MCF 10A (cell line): ENCODE measurements at regions not wholly inside any gene's neighbourhood (a gene's known extent, or its start where the extent isn't known, plus 50 kb on each side); places are given as distances from the start of the nearest gene placed in this dataset.
"Not testable (repeated sequence)": the region's sequence is repeated elsewhere in the genome, so short reads cannot be mapped to it uniquely, and the experiment has no call there.

ENCODE experiments used
- BruUV-seq: library from RNA; stranded (reverse); fragments of 400-500 nt; replicated peaks from 2 replicates; lab custom pipeline; 2021; lab: Mats Ljungman, UMichigan
- CTCF ChIA-PET: fragments of 300-600 bp; sonication (Branson Sonifier 250); formaldehyde crosslinking; extraction: SDS; loops from one replicate; lab custom pipeline; 2021; ENCODE audit warnings: antibody characterized with exemption, inconsistent platforms; lab: Yijun Ruan, JAX
- POLR2A ChIA-PET: fragments of 300-600, 350-650 bp; sonication (Branson Sonifier 250); formaldehyde crosslinking; extraction: SDS; loops from one replicate; lab custom pipeline; 2020; ENCODE audit warnings: antibody characterized with exemption, inconsistent platforms; lab: Yijun Ruan, JAX
- DNase-seq: peaks from one replicate; pipeline ENCODE4 v3.0.0-alpha.2; 2018; ENCODE audit not compliant: unreplicated experiment
- H3K27ac Mint-ChIP-seq: one replicate; pipeline ENCODE4 v1.8.0; 2022; ENCODE audit warnings: mild to moderate bottlenecking, low read depth, mixed read lengths; ENCODE audit not compliant: unreplicated experiment
- H3K27me3 Mint-ChIP-seq: one replicate; pipeline ENCODE4 v1.8.0; 2022; ENCODE audit warnings: mixed read lengths; ENCODE audit not compliant: insufficient read depth, unreplicated experiment
- H3K36me3 Mint-ChIP-seq: one replicate; pipeline ENCODE4 v1.8.0; 2022; ENCODE audit warnings: mild to moderate bottlenecking, moderate library complexity, mixed read lengths; ENCODE audit not compliant: insufficient read depth, unreplicated experiment
- H3K4me1 Mint-ChIP-seq: one replicate; pipeline ENCODE4 v1.8.0; 2022; ENCODE audit warnings: mixed read lengths; ENCODE audit not compliant: insufficient read depth, unreplicated experiment
- H3K4me3 Mint-ChIP-seq: one replicate; pipeline ENCODE4 v1.8.0; 2022; ENCODE audit warnings: mild to moderate bottlenecking, moderate library complexity, mixed read lengths; ENCODE audit not compliant: unreplicated experiment
- H3K9me3 Mint-ChIP-seq: one replicate; pipeline ENCODE4 v1.8.0; 2022; ENCODE audit warnings: mixed read lengths; ENCODE audit not compliant: unreplicated experiment
- intact Hi-C: fragments of 100-400 bp; cut with micrococcal nuclease; formaldehyde crosslinking; loops from 2 replicates; pipeline ENCODE4 v1.14.1; 2022
- TF ChIP-seq, protein P1 (sequence below): fragments of 200-600 bp; IDR thresholded peaks from one replicate; pipeline ENCODE4 v1.8.0; 2022; ENCODE audit warnings: antibody characterized with exemption, mild to moderate bottlenecking; ENCODE audit not compliant: unreplicated experiment

DNA sequence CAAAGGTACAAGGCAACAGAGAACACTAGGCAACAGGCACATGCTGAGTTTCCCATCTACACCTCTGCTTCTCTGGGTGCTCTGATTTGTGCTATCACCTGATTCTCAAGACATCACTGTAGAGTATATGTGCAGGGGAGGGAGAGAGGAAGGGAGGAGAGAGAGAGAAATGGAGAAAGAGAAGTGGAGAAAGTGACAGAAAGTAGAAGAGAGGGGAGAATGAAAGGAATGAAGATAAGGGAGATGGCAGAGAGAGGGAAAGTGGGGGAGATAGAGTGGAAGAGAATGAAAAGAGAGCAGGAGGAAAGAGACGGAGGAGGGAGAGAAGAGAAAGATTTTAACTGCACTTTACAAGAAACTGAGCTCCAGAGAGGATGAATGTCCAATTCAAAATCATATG, 340.7 kb upstream of the CDH5 start:
- H3K9me3 Mint-ChIP-seq, result peaks cover 31% of the 10 kb centered on the region
- H3K4me1 Mint-ChIP-seq, result no peaks in the 10 kb centered on the region
- TF ChIP-seq, protein P1, sequence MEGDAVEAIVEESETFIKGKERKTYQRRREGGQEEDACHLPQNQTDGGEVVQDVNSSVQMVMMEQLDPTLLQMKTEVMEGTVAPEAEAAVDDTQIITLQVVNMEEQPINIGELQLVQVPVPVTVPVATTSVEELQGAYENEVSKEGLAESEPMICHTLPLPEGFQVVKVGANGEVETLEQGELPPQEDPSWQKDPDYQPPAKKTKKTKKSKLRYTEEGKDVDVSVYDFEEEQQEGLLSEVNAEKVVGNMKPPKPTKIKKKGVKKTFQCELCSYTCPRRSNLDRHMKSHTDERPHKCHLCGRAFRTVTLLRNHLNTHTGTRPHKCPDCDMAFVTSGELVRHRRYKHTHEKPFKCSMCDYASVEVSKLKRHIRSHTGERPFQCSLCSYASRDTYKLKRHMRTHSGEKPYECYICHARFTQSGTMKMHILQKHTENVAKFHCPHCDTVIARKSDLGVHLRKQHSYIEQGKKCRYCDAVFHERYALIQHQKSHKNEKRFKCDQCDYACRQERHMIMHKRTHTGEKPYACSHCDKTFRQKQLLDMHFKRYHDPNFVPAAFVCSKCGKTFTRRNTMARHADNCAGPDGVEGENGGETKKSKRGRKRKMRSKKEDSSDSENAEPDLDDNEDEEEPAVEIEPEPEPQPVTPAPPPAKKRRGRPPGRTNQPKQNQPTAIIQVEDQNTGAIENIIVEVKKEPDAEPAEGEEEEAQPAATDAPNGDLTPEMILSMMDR, result no peak
- intact Hi-C loops, result no loop called here
- H3K36me3 Mint-ChIP-seq, result no peaks in the 10 kb centered on the region
- ChIA-PET POLR2A (no interaction called here), CTCF (interaction anchor here (0.6 to 0.8 kb wide), 3 partner anchors 9 to 408 kb away, joined by 3 read pairs; no protein-coding TSS in a partner anchor)
- no peaks in the 10 kb centered on the region for H3K27me3 Mint-ChIP-seq
- no peak overlapping the region for H3K4me3 Mint-ChIP-seq
- no peak overlapping the region for H3K27ac Mint-ChIP-seq
- no TSS peak for BruUV-seq
- DNase-seq, result no peak

DNA sequence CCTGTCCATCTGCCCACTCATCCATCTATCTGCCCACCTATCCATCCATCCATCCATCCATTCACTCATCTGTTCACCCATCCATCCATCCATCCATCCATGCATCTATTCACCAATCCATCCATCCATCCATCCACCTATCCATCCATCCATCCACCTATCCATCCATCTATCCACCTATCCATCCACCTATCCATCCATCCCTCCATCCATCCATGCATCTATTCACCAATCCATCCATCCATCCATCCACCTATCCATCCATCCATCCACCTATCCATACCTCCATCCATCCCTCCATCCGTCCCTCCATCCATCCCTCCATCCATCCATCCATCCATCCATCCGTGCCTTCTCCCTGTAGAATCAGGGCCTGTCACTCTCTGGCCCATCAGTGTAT, 341.9 kb upstream of the CDH5 start:
- H3K4me1 Mint-ChIP-seq, H3K36me3 Mint-ChIP-seq, H3K27ac Mint-ChIP-seq, BruUV-seq, H3K27me3 Mint-ChIP-seq, POLR2A ChIA-PET, H3K4me3 Mint-ChIP-seq, intact Hi-C loops, DNase-seq: not testable (repeated sequence)
- peaks cover 40% of the 10 kb centered on the region for H3K9me3 Mint-ChIP-seq
- CTCF ChIA-PET, result interaction anchor here (0.6 to 1.2 kb wide), 2 partner anchors 29 to 179 kb away, joined by 3 read pairs; no protein-coding TSS in a partner anchor

DNA sequence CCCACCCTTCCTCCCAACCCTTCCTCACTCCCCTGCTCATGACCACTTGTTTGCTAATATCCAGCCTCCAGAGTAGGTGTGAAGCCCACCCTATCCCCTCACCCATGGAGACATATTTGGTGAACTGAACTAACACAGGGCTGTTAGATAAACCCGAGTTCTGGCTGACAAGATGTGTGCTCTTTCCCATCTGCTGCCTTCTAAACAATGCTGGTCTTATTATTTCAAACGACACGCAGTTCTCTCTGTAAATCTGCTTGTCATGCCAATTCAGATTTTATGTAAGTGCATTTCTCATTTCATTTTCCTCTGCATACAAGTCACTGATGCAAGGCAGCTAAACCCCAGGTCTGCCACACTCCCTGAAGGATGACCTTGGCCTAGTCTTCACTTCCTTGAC, 343.0 kb upstream of the CDH5 start:
- Mint-ChIP-seq H3K4me1 (no peaks in the 10 kb centered on the region), H3K27ac (no peak overlapping the region), H3K36me3 (no peaks in the 10 kb centered on the region), H3K4me3 (no peak overlapping the region), H3K9me3 (peaks cover 41% of the 10 kb centered on the region), H3K27me3 (no peaks in the 10 kb centered on the region)
- TF ChIP-seq, protein P1, result no peak
- no peak for DNase-seq
- intact Hi-C loops, result no loop called here
- POLR2A ChIA-PET, result no interaction called here
- CTCF ChIA-PET, result interaction anchor here (0.6 to 0.7 kb wide), 2 partner anchors 18 to 278 kb away, joined by 3 to 4 read pairs; no protein-coding TSS in a partner anchor
- BruUV-seq, result no TSS peak

DNA sequence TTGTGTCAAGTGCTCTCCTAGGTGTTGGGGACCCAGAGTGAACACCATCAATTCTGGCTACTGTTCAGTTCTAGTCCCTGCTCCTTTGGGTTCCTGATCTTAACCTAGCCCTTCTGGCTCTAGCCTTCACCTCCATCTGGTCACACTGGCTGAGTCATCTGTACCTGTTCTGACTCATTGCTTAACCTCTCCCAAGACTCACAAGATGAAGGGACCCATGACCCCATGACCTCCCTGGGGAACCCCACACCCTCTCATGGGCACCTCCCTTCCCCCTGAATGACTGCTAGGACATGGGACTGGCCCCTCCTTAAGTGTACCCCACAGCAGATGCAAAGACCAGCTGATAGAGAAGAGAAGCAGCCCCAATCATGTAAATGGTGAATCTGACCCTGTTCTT, 345.8 kb upstream of the CDH5 start:
- intact Hi-C loops, result no loop called here
- CTCF ChIA-PET, result no interaction called here
- H3K4me3 Mint-ChIP-seq, result no peak overlapping the region
- POLR2A ChIA-PET, result no interaction called here
- no peaks in the 10 kb centered on the region for H3K27me3 Mint-ChIP-seq
- no TSS peak for BruUV-seq
- H3K36me3 Mint-ChIP-seq, result no peaks in the 10 kb centered on the region
- TF ChIP-seq, protein P1, result no peak
- no peaks in the 10 kb centered on the region for H3K4me1 Mint-ChIP-seq
- peaks cover 44% of the 10 kb centered on the region for H3K9me3 Mint-ChIP-seq
- no peak overlapping the region for H3K27ac Mint-ChIP-seq
- peak; percentile 79 for DNase-seq

DNA sequence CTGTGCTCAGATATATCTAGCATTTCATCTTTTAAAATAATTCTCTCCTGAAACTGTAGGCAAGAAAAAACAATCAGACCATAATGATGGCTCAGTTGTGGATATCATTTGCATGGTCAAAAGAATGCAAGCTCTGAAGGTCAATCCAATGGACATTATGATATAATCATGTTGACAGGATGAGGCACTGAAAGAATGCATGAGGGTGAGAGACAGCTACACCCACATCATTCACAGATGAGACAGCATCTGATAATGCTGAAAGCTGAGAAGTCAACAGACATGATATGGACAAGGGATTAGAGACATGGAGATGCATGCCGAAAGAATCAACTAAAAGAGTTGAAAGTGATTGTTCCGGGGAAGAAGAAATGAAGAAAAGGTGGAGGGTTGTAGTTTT, 346.4 kb upstream of the CDH5 start:
- ChIA-PET POLR2A (no interaction called here), CTCF (interaction anchor here (0.7 kb wide), 1 partner anchor 614 kb away, joined by 3 read pairs; no protein-coding TSS in a partner anchor)
- H3K9me3 Mint-ChIP-seq, result peaks cover 40% of the 10 kb centered on the region
- no peaks in the 10 kb centered on the region for H3K27me3 Mint-ChIP-seq
- H3K4me3 Mint-ChIP-seq, result no peak overlapping the region
- H3K27ac Mint-ChIP-seq, result no peak overlapping the region
- intact Hi-C loops, result no loop called here
- no peaks in the 10 kb centered on the region for H3K36me3 Mint-ChIP-seq
- BruUV-seq, result no TSS peak
- TF ChIP-seq, protein P1, result no peak
- no peak for DNase-seq
- no peaks in the 10 kb centered on the region for H3K4me1 Mint-ChIP-seq

DNA sequence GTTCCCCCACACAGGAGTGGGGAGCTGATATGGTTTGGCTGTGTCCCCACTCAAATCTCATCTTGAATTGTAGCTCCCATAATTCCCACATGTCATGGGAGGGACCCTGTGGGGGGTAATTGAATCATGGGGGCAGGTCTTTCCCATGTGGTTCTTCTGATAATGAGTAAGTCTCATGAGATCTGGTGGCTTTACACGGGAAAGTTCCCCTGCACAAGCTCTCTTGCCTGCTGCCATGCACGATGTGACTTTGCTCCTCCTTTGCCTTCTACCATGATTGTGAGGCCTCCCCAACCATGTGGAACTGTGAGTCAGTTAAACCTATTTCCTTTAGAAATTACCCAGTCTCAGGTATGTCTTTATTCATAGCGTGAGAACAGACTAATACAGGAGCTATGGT, 347.0 kb upstream of the CDH5 start:
- DNase-seq, H3K4me1 Mint-ChIP-seq, H3K4me3 Mint-ChIP-seq, H3K36me3 Mint-ChIP-seq, H3K27ac Mint-ChIP-seq, H3K27me3 Mint-ChIP-seq, BruUV-seq, POLR2A ChIA-PET, intact Hi-C loops: not testable (repeated sequence)
- peaks cover 45% of the 10 kb centered on the region for H3K9me3 Mint-ChIP-seq
- CTCF ChIA-PET, result interaction anchor here (0.7 to 0.8 kb wide), 2 partner anchors 222 to 615 kb away, joined by 3 read pairs; no protein-coding TSS in a partner anchor
